PC-3 (cell line): ENCODE measurements at regions not wholly inside any gene's neighbourhood (a gene's known extent, or its start where the extent isn't known, plus 50 kb on each side); places are given as distances from the start of the nearest gene placed in this dataset.

Source experiments
- ATAC-seq: fragments of 200-7000 bp; cut with Tn5 transposase; 2 replicates; pipeline ENCODE4 v1.9.1; 2020; ENCODE audit warnings: mild to moderate bottlenecking, moderate library complexity
- BruUV-seq: library from RNA; stranded (reverse); fragments of 400-500 nt; replicated peaks from 2 replicates; lab custom pipeline; 2021; lab: Mats Ljungman, UMichigan
- CTCF ChIA-PET: fragments of 300-600 bp; sonication (Branson Sonifier 250); formaldehyde crosslinking; loops from one replicate; lab custom pipeline; 2022; ENCODE audit warnings: antibody characterized with exemption; lab: Charles Lee
- POLR2A ChIA-PET: fragments of 300-600 bp; sonication (Branson Sonifier 250); formaldehyde crosslinking; loops from one replicate; lab custom pipeline; 2022; ENCODE audit warnings: antibody characterized with exemption; ENCODE audit not compliant: unreplicated experiment; lab: Charles Lee
- DNase-seq: peaks from one replicate; pipeline ENCODE4 v3.0.0-alpha.2; 2015
- H2AFZ ChIP-seq: fragments of 300-600 bp; sonication (generic); 2 replicates; pipeline ENCODE4 v1.6.0; 2016; ENCODE audit warnings: antibody characterized with exemption, low read length
- H3F3A ChIP-seq: fragments of 300-600 bp; sonication (generic); one replicate; pipeline ENCODE4 v1.6.0; 2017; ENCODE audit warnings: antibody characterized with exemption, low read length, control low read depth, mild to moderate bottlenecking; ENCODE audit not compliant: unreplicated experiment
- H3K27ac ChIP-seq: fragments of 300-600 bp; sonication (generic); 2 replicates; pipeline ENCODE4 v1.5.1; 2016; ENCODE audit warnings: mild to moderate bottlenecking, low read length
- H3K27me3 ChIP-seq: fragments of 300-600 bp; sonication (generic); 2 replicates; pipeline ENCODE4 v1.6.1; 2016; ENCODE audit warnings: low read length, mixed read lengths
- H3K36me3 ChIP-seq: fragments of 300-600 bp; sonication (generic); 2 replicates; pipeline ENCODE4 v1.6.1; 2016; ENCODE audit warnings: low read depth, mixed run types, low read length, mixed read lengths
- H3K4me1 ChIP-seq: fragments of 300-600 bp; sonication (generic); 2 replicates; pipeline ENCODE4 v1.5.1; 2016; ENCODE audit warnings: low read length; ENCODE audit not compliant: insufficient read depth
- H3K4me2 ChIP-seq: fragments of 300-600 bp; sonication (generic); 2 replicates; pipeline ENCODE4 v1.6.0; 2016; ENCODE audit warnings: low read length
- H3K4me3 ChIP-seq: fragments of 300-600 bp; sonication (generic); 2 replicates; pipeline ENCODE4 v1.5.1; 2016; ENCODE audit warnings: mild to moderate bottlenecking, low read length, mixed read lengths
- H3K79me2 ChIP-seq: fragments of 300-600 bp; sonication (generic); 2 replicates; pipeline ENCODE4 v1.6.1; 2017; ENCODE audit warnings: low read length, mixed read lengths
- H3K9ac ChIP-seq: fragments of 300-600 bp; sonication (generic); 2 replicates; pipeline ENCODE4 v1.6.0; 2016; ENCODE audit warnings: mild to moderate bottlenecking, low read length
- H3K9me2 ChIP-seq: fragments of 300-600 bp; sonication (generic); replicated peaks from 2 replicates; pipeline ENCODE4 v1.6.1; 2016; ENCODE audit warnings: mixed run types, low read length, mixed read lengths
- H3K9me3 ChIP-seq: fragments of 300-600 bp; sonication (generic); 2 replicates; pipeline ENCODE4 v1.6.1; 2016; ENCODE audit warnings: low read length, mixed read lengths
- H4K20me1 ChIP-seq: fragments of 300-600 bp; sonication (generic); 2 replicates; pipeline ENCODE4 v1.6.1; 2016; ENCODE audit warnings: low read length, mixed read lengths
- CTCF ChIP-seq: fragments of 300-600 bp; sonication (generic); conservative IDR thresholded peaks from 2 replicates; pipeline ENCODE4 v1.5.1; 2017; ENCODE audit warnings: antibody characterized with exemption, low read depth, mild to moderate bottlenecking, low read length
- EZH2 ChIP-seq: fragments of 300-600 bp; sonication (generic); IDR thresholded peaks from one replicate; pipeline ENCODE4 v1.6.1; 2017; ENCODE audit warnings: antibody characterized with exemption, mild to moderate bottlenecking, low read length; ENCODE audit not compliant: unreplicated experiment
- EZH2phosphoT487 ChIP-seq: fragments of 300-600 bp; sonication (generic); IDR thresholded peaks from 2 replicates; pipeline ENCODE4 v1.6.1; 2018; ENCODE audit warnings: mild to moderate bottlenecking, antibody characterized with exemption, low read length, borderline replicate concordance
- intact Hi-C: fragments of 100-400 bp; cut with micrococcal nuclease; formaldehyde crosslinking; loops from 2 replicates; pipeline ENCODE4 v1.9.0; 2023

- CTCF ChIA-PET: no interaction called here
- peaks cover 7% of the 10 kb centered on the region; the same call in 1 of the 2 replicates for H3K9me3 ChIP-seq
- no peak overlapping the region for H3K4me2 ChIP-seq
- H3K36me3 ChIP-seq: no peaks in the 10 kb centered on the region
- DNase-seq: no peak
- no peaks in the 10 kb centered on the region for H3K79me2 ChIP-seq
- intact Hi-C loops: no loop called here
- H4K20me1 ChIP-seq: no peaks in the 10 kb centered on the region
- TF ChIP-seq EZH2 (no peak), EZH2phosphoT487 (no peak), CTCF (no peak)
- BruUV-seq: no TSS peak
- no peak overlapping the region for H3K4me3 ChIP-seq
- no peaks in the 10 kb centered on the region for H3K9me2 ChIP-seq
- H3K9ac ChIP-seq: no peak overlapping the region
- H3K27ac ChIP-seq: no peak overlapping the region
- no peak for ATAC-seq
- POLR2A ChIA-PET: no interaction called here
- H2AFZ ChIP-seq: no peak overlapping the region
- H3F3A ChIP-seq: no peaks in the 10 kb centered on the region
- no peaks in the 10 kb centered on the region for H3K4me1 ChIP-seq
- no peaks in the 10 kb centered on the region for H3K27me3 ChIP-seq
Observed at GRCh38 chr6:23077772-23078171, 508.4 kb downstream of the HDGFL1 start.

- ATAC-seq: no peak
- no peaks in the 10 kb centered on the region for H3K36me3 ChIP-seq
- no peak overlapping the region for H3K27ac ChIP-seq
- no peaks in the 10 kb centered on the region for H3K27me3 ChIP-seq
- intact Hi-C loops: no loop called here
- POLR2A ChIA-PET: no interaction called here
- DNase-seq: no peak
- H3K9ac ChIP-seq: no peak overlapping the region
- no peaks in the 10 kb centered on the region for H3K9me3 ChIP-seq
- no peak overlapping the region for H3K4me2 ChIP-seq
- H3K79me2 ChIP-seq: no peaks in the 10 kb centered on the region
- no peaks in the 10 kb centered on the region for H4K20me1 ChIP-seq
- BruUV-seq: no TSS peak
- TF ChIP-seq EZH2: no peak
- TF ChIP-seq CTCF: 0 out of 2 replicates have a peak, but pooled peaks have one; percentile 33
- no peaks in the 10 kb centered on the region for H3K4me1 ChIP-seq
- no peak overlapping the region for H3K4me3 ChIP-seq
- H3K9me2 ChIP-seq: no peaks in the 10 kb centered on the region
- CTCF ChIA-PET: no interaction called here
- no peaks in the 10 kb centered on the region for H3F3A ChIP-seq
- H2AFZ ChIP-seq: no peak overlapping the region
Observed at GRCh38 chr6:23081701-23082100, 512.3 kb downstream of the HDGFL1 start.

DNA sequence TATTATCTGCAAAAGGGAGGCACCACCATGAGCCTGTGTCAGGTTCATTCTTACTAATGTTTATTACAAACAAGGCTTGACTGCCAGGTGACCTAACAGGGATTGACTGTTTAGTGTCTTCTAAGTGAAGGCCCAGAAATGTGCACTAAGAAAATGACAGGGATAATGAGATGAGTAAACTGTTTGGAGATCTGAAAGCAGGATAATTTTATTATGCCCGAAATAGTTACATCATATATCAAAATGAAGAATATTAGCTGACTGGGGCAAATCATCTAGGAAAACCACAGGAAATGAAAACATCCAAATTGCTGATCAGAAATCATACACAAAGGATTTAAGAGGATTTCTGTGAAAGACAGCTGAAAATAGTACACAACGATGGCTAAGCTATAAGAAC, 516.7 kb downstream of the HDGFL1 start:
- Histone ChIP-seq H3K9ac (no peak overlapping the region), H4K20me1 (no peaks in the 10 kb centered on the region), H3K27ac (no peak overlapping the region), H3K79me2 (no peaks in the 10 kb centered on the region), H3K4me3 (no peak overlapping the region), H3K9me3 (no peaks in the 10 kb centered on the region), H2AFZ (no peak overlapping the region), H3K36me3 (no peaks in the 10 kb centered on the region), H3K4me2 (no peak overlapping the region), H3K4me1 (no peaks in the 10 kb centered on the region), H3F3A (no peaks in the 10 kb centered on the region), H3K27me3 (no peaks in the 10 kb centered on the region), H3K9me2 (no peaks in the 10 kb centered on the region)
- DNase-seq (no peak), ATAC-seq (no peak)
- POLR2A ChIA-PET: no interaction called here
- no TSS peak for BruUV-seq
- CTCF ChIA-PET: no interaction called here
- TF ChIP-seq EZH2 (no peak), EZH2phosphoT487 (no peak), CTCF (no peak)
- intact Hi-C loops: no loop called here
